ENCODE measurements at regions not wholly inside any gene's neighbourhood (a gene's known extent, or its start where the extent isn't known, plus 50 kb on each side); places are given as distances from the start of the nearest gene placed in this dataset. TPM values are rescaled to one million over a fixed set of nuclear protein-coding genes. Genes with fewer than 3 reads are reported as not detected.
"Not testable (repeated sequence)": the region's sequence is repeated elsewhere in the genome, so short reads cannot be mapped to it uniquely, and the experiment has no call there.

- not testable (repeated sequence) for H3K4me3 ChIP-seq (ENCODE audit: low read depth, low read length); DNase-seq (ENCODE audit: low read depth)
Observed at GRCh38 chr18:15315301-15315700, 567.3 kb downstream of the ANKRD30B start.

GRCh38 chr18:15318655-15319054 lies 570.7 kb downstream of the ANKRD30B start:
- not testable (repeated sequence) for H3K4me3 ChIP-seq (ENCODE audit: low read depth, low read length); DNase-seq (ENCODE audit: low read depth)

GRCh38 chr18:15329713-15330112 lies 581.7 kb downstream of the ANKRD30B start:
- not testable (repeated sequence) for H3K4me3 ChIP-seq (ENCODE audit: low read depth, low read length); DNase-seq (ENCODE audit: low read depth)

GRCh38 chr18:15330149-15330548 lies 582.2 kb downstream of the ANKRD30B start:
- not testable (repeated sequence) for H3K4me3 ChIP-seq (ENCODE audit: low read depth, low read length); DNase-seq (ENCODE audit: low read depth)

GRCh38 chr18:15330600-15330999 lies 582.6 kb downstream of the ANKRD30B start:
- not testable (repeated sequence) for DNase-seq (ENCODE audit: low read depth); H3K4me3 ChIP-seq (ENCODE audit: low read depth, low read length)

GRCh38 chr18:15375671-15376070 lies 627.7 kb downstream of the ANKRD30B start:
- H3K4me3 ChIP-seq (ENCODE audit: low read depth, low read length); DNase-seq (ENCODE audit: low read depth): not testable (repeated sequence)

- not testable (repeated sequence) for H3K4me3 ChIP-seq (ENCODE audit: low read depth, low read length)
- DNase-seq (ENCODE audit: low read depth): peak; percentile 1
Observed at GRCh38 chr18:15407874-15408273, 659.9 kb downstream of the ANKRD30B start.

Small RNA genes in the stretch of these regions (small RNA-seq; reads per million reads assigned to genes)
- not detected for gene RNU6-721P

Measured in fibroblast of villous mesenchyme (primary cell).